ENCODE measurements at regions not wholly inside any gene's neighbourhood (a gene's known extent, or its start where the extent isn't known, plus 50 kb on each side); places are given as distances from the start of the nearest gene placed in this dataset.

DNA sequence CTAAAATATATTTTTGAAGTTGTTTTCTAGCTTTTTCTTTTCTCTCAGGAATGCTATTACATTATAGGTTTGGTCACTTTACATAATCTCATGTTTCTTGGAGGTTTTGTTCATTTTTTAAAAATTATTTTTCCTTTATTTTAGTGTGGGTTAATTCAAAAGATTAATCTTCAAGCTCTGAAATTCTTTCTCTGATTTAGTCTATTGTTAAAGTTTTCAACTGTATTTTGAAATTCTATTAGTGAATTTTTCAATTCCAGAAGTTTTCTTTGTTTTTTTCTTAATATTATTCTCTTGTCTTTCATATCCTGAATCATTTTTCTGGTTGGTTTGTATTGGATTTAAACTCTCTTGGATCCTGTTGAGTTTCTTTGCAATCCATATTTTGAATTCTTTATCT is 80.4 kb downstream of the MSTN start:
- FAIRE-seq: no peak
- H3K4me1 ChIP-seq (replicated peaks in 1 of 4; ENCODE audit: control insufficient read depth in 3 of 4, insufficient read depth in 4 of 4, low read length in 3 of 4): no peaks in the 10 kb centered on the region
- CTCF ChIA-PET (ENCODE audit: partially characterized antibody): interaction anchor here (0.7 to 2.7 kb wide), 7 partner anchors 11 to 143 kb away, joined by 3 to 13 read pairs (median 4); no protein-coding TSS in a partner anchor
- TF ChIP-seq NANOG (IDR thresholded peaks at IDR 0.05; ENCODE audit: insufficient read depth, low read depth, low read length, poor library complexity, severe bottlenecking) (no peak), GABPA (IDR thresholded peaks at IDR 0.05; ENCODE audit: borderline replicate concordance, insufficient read depth, low read length) (no peak)

More for the DNA sequence above, 80.4 kb downstream of the MSTN start:
- Histone ChIP-seq H3K4me2 (ENCODE audit: insufficient read depth in 1 of 2, low read depth in 2 of 2, low read length in 2 of 2) (no peak overlapping the region), H3K4me3 (ENCODE audit: extremely low read depth in 1 of 4, insufficient read depth in 2 of 4, low read depth in 3 of 4, low read length in 4 of 4) (no peak overlapping the region), H3K56ac (replicated peaks; ENCODE audit: insufficient read length, low read depth, low read length) (no peak overlapping the region), H3K79me2 (ENCODE audit: control insufficient read depth in 1 of 2, insufficient read depth in 2 of 2, low read length in 2 of 2) (no peaks in the 10 kb centered on the region), H4K91ac (replicated peaks; ENCODE audit: insufficient read length, low read length) (no peak overlapping the region), H4K5ac (ENCODE audit: insufficient read length, low read depth, low read length) (no peak overlapping the region), H2AFZ (ENCODE audit: low read length) (no peak overlapping the region), H3K27ac (ENCODE audit: low read depth, low read length) (no peak overlapping the region), H2AK5ac (ENCODE audit: low read depth, low read length) (no peak overlapping the region), H3K9ac (replicated peaks in 1 of 4; ENCODE audit: extremely low read depth in 1 of 4, low read depth in 3 of 4, low read length in 3 of 4) (no peak overlapping the region), H2BK20ac (ENCODE audit: low read length) (no peak overlapping the region), H3K79me1 (ENCODE audit: low read depth, low read length) (no peaks in the 10 kb centered on the region), H3K27me3 (replicated peaks in 1 of 4; ENCODE audit: control insufficient read depth in 3 of 4, extremely low read depth in 1 of 4, insufficient read depth in 3 of 4, low read length in 3 of 4) (no peaks in the 10 kb centered on the region), H2BK5ac (ENCODE audit: low read depth, low read length) (no peak overlapping the region), H2BK15ac (ENCODE audit: low read length) (no peak overlapping the region), H3K4ac (replicated peaks; ENCODE audit: insufficient read length, low read depth, low read length) (no peak overlapping the region), H4K8ac (ENCODE audit: extremely low read depth, insufficient read depth, low read length) (no peak overlapping the region), H4K20me1 (replicated peaks in 1 of 2; ENCODE audit: control insufficient read depth in 1 of 2, insufficient read depth in 2 of 2, low read length in 2 of 2) (no peaks in the 10 kb centered on the region), H3K23me2 (ENCODE audit: low read depth, low read length) (no peaks in the 10 kb centered on the region), H3K14ac (ENCODE audit: insufficient read length) (no peak overlapping the region), H3K18ac (ENCODE audit: extremely low read depth, low read length) (no peak overlapping the region), H3K36me3 (ENCODE audit: control insufficient read depth in 2 of 4, insufficient read depth in 4 of 4, low read length in 3 of 4) (no peaks in the 10 kb centered on the region; a peak in 1 of 8 replicates), H3K9me3 (ENCODE audit: insufficient read depth in 2 of 2, low read depth in 1 of 2, low read length in 1 of 2) (peaks cover 18 to 26% of the 10 kb centered on the region in 2 experiments), H2BK120ac (replicated peaks; ENCODE audit: low read depth, low read length) (no peak overlapping the region), H3K23ac (ENCODE audit: insufficient read length) (no peak overlapping the region), H2BK12ac (ENCODE audit: low read depth, low read length) (no peak overlapping the region)
- POLR2A ChIA-PET (ENCODE audit: partially characterized antibody): no interaction called here
- DNase-seq (ENCODE audit: low read depth in 1 of 2, low spot score in 2 of 2): no peak
